Upper lobe of right lung (tissue), 1 donor: ENCODE measurements at regions not wholly inside any gene's neighbourhood (a gene's known extent, or its start where the extent isn't known, plus 50 kb on each side); places are given as distances from the start of the nearest gene placed in this dataset.

Source experiments
- ATAC-seq: fragments of 200-7000 bp; cut with Tn5 transposase; one replicate; pipeline ENCODE4 v1.9.1; 2020; ENCODE audit warnings: mild to moderate bottlenecking, moderate library complexity
- DNase-seq: peaks from one replicate; pipeline ENCODE4 v3.0.0-alpha.2; 2020
- H3K27ac ChIP-seq: fragments of 200-600 bp; one replicate; pipeline ENCODE4 v1.8.0; 2022
- H3K27me3 ChIP-seq: fragments of 200-600 bp; one replicate; pipeline ENCODE4 v1.8.0; 2022; ENCODE audit warnings: mild to moderate bottlenecking
- H3K36me3 ChIP-seq: fragments of 200-600 bp; one replicate; pipeline ENCODE4 v1.8.0; 2022
- H3K4me1 ChIP-seq: fragments of 200-600 bp; one replicate; pipeline ENCODE4 v1.8.0; 2022
- H3K4me3 ChIP-seq: fragments of 200-600 bp; one replicate; pipeline ENCODE4 v1.8.0; 2022; ENCODE audit warnings: mild to moderate bottlenecking
- H3K9me3 ChIP-seq: fragments of 200-600 bp; one replicate; pipeline ENCODE4 v1.8.0; 2022
- CTCF ChIP-seq: fragments of 200-600 bp; IDR thresholded peaks from one replicate; pipeline ENCODE4 v1.8.0; 2022; ENCODE audit warnings: antibody characterized with exemption
- intact Hi-C: fragments of 100-400 bp; cut with DNase I; formaldehyde crosslinking; loops from one replicate; pipeline ENCODE4 v1.11.0; 2022
- donor health status: DM: no; HTN: yes; CAD: no; lungs with severe emphysema.

GRCh38 chrX:39839371-39839770, 258.4 kb downstream of the BCOR start:
- DNase-seq: no peak
- no peaks in the 10 kb centered on the region for H3K36me3 ChIP-seq
- no peak overlapping the region for H3K27ac ChIP-seq
- H3K4me1 ChIP-seq: no peaks in the 10 kb centered on the region
- no peak for ATAC-seq
- TF ChIP-seq CTCF: no peak
- H3K27me3 ChIP-seq: no peaks in the 10 kb centered on the region
- H3K4me3 ChIP-seq: no peak overlapping the region
- intact Hi-C loops: no loop called here
- no peaks in the 10 kb centered on the region for H3K9me3 ChIP-seq

GRCh38 chrX:39840133-39840532, 257.6 kb downstream of the BCOR start:
- H3K27me3 ChIP-seq: no peaks in the 10 kb centered on the region
- no peak for TF ChIP-seq CTCF
- DNase-seq (no peak), ATAC-seq (no peak)
- no peaks in the 10 kb centered on the region for H3K9me3 ChIP-seq
- no peak overlapping the region for H3K4me3 ChIP-seq
- no peaks in the 10 kb centered on the region for H3K4me1 ChIP-seq
- H3K27ac ChIP-seq: no peak overlapping the region
- no peaks in the 10 kb centered on the region for H3K36me3 ChIP-seq
- intact Hi-C loops: no loop called here

GRCh38 chrX:39840581-39841093, 257.1 kb downstream of the BCOR start:
- DNase-seq: no peak
- Histone ChIP-seq H3K27me3 (no peaks in the 10 kb centered on the region), H3K4me1 (no peaks in the 10 kb centered on the region), H3K36me3 (no peaks in the 10 kb centered on the region), H3K9me3 (no peaks in the 10 kb centered on the region), H3K4me3 (no peak overlapping the region), H3K27ac (no peak overlapping the region)
- no peak for TF ChIP-seq CTCF
- no peak for ATAC-seq
- intact Hi-C loops: no loop called here

DNA sequence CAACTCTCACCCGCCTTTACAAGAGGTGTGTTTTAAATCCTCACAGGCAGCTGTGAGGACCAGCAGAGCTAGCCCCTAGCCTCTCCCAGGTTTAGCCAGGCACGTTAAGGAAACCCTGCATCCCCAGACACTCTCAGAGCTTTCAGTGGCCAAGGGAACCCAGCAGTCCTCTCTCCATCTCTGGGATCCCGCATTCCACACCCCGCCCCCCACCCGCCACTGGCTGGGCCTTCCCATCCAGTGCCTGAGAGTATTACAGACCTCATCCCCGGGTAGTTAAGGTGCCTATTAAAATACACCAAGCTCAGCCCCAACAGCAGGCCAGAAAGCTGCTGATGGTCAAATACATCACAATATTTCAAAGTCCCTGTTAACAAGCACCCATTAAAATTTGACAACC, 256.2 kb downstream of the BCOR start:
- intact Hi-C loops: no loop called here
- TF ChIP-seq CTCF: no peak
- Histone ChIP-seq H3K4me1 (no peaks in the 10 kb centered on the region), H3K27me3 (no peaks in the 10 kb centered on the region), H3K36me3 (no peaks in the 10 kb centered on the region), H3K27ac (no peak overlapping the region), H3K9me3 (no peaks in the 10 kb centered on the region), H3K4me3 (no peak overlapping the region)
- DNase-seq: no peak
- no peak for ATAC-seq

DNA sequence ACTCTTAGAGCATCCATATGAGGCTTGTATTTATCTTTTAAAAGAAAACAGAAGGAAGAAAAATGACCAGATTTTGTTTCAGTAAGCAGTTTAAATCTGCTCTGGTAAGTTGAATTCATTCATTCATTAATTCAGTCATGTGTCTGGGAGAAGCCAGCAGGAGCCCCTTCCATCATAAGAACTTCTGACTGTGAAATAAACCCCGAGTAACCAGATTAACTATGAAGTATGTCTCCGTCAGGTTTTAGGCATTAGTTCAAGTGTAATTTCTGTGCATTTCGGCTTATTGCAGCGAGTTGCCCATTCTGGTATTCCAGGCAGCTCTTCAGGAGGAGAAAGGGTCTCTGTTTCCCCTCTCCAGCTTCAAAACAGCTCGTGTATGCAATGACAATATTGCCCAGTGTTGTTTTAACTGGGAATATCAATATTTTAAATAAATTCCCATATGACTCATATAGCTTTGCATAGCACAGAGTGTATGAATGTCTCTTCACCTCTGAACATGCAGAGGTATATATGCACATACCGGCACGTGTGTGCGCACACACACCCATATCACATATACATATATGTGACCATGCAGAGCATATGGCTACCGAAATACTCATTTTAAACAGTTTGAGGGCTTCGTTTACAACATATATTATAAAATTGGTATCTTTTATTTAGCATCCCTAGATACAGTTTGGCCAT, 255.3 kb downstream of the BCOR start:
- Histone ChIP-seq H3K4me3 (no peak overlapping the region), H3K27ac (no peak overlapping the region), H3K9me3 (no peaks in the 10 kb centered on the region), H3K4me1 (no peaks in the 10 kb centered on the region), H3K36me3 (no peaks in the 10 kb centered on the region), H3K27me3 (no peaks in the 10 kb centered on the region)
- ATAC-seq: no peak
- TF ChIP-seq CTCF: no peak
- DNase-seq: no peak
- intact Hi-C loops: no loop called here

- intact Hi-C loops: no loop called here
- no peak overlapping the region for H3K27ac ChIP-seq
Measured at GRCh38 chrX:39843318-39843717, 254.4 kb downstream of the BCOR start.

More at GRCh38 chrX:39843318-39843717, 254.4 kb downstream of the BCOR start:
- H3K27me3 ChIP-seq: no peaks in the 10 kb centered on the region
- no peak for TF ChIP-seq CTCF
- no peaks in the 10 kb centered on the region for H3K4me1 ChIP-seq
- DNase-seq (no peak), ATAC-seq (no peak)
- H3K4me3 ChIP-seq: no peak overlapping the region
- no peaks in the 10 kb centered on the region for H3K36me3 ChIP-seq
- no peaks in the 10 kb centered on the region for H3K9me3 ChIP-seq
